GM19438 (cell line): ENCODE measurements at regions not wholly inside any gene's neighbourhood (a gene's known extent, or its start where the extent isn't known, plus 50 kb on each side); places are given as distances from the start of the nearest gene placed in this dataset.
A peak's percentile ranks its signal among the peaks of the same experiment; 100 is the strongest.

ENCODE experiments used
- ATAC-seq: cut with Tn5 transposase; IDR thresholded peaks from one replicate; pipeline ENCODE4 v1.9.1; 2021; ENCODE audit warnings: low read depth; ENCODE audit not compliant: unreplicated experiment

DNA sequence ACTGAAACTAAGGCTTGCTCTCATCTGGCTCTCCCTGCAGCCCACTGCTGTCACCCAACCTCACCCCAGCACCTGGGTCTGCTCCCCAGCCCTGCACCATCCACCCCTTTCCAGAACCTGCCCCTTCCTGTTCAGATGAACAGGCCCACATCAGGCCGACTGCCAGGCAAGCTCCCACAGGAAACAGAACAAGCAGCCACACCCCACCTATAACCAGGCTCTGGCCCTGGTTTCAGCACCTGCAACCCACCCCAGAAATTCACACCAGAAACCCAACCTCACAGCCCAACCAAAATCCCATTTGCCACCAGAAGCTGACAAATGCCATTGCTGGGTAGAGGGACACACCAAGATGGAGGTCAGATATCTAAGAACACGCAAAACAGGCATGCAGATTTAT is 159.2 kb upstream of the ID2 start:
- no peak for ATAC-seq

DNA sequence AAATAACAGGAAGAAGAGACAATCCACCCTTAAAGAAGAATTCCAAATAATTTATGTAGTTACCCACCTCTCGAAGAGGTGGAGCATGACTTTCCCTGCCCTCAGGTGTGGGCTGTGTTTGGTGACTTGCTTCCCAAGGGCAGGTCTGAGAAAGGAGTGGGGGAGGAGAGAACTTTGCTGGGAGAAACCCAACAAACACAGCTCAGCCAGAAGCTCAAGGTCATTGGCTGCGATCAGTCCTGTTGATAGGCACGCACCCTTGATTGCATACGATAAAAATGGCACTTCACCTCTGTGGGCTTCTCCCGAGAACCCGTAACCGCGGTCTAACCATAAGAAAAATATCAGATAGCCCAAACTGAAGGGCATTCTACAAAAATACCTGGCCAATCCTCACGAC is 157.5 kb upstream of the ID2 start:
- no peak for ATAC-seq

DNA sequence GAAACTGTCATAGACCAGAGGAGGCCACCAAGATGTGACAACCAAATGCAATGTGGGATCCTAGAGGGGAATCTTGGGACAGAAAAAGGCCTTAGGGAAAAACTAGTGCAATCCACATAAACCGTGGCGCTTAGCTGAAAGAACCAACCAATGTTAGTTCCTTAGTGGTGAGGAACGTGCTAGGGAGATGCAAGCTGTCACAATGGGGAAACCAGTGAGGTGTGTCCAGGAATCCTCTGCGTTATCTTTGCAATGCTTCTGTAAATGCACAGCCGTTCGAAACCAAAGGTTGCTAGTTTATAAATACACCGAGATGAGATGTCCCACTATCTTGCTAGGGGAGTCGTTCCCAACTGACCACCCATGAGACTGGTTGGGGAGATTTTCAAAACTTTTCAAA is 157.0 kb upstream of the ID2 start:
- ATAC-seq, result no peak

DNA sequence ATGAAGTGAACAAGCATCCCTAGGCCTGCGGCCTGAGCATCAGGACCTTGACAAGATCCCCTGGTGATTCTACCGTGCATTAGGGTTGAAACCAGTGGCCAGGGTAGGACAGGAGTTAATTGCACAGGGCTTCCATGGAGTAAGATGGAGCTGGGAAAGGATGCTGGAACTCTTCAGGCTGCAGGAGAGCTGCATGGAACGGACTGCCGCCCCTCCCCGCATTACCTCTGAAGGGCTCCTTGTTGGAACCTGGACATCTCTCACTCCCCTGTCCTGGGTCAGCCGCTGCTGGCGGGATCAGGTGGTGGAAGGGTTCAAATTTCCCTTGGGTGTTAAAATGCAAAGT is 156.6 kb upstream of the ID2 start:
- ATAC-seq, result no peak

DNA sequence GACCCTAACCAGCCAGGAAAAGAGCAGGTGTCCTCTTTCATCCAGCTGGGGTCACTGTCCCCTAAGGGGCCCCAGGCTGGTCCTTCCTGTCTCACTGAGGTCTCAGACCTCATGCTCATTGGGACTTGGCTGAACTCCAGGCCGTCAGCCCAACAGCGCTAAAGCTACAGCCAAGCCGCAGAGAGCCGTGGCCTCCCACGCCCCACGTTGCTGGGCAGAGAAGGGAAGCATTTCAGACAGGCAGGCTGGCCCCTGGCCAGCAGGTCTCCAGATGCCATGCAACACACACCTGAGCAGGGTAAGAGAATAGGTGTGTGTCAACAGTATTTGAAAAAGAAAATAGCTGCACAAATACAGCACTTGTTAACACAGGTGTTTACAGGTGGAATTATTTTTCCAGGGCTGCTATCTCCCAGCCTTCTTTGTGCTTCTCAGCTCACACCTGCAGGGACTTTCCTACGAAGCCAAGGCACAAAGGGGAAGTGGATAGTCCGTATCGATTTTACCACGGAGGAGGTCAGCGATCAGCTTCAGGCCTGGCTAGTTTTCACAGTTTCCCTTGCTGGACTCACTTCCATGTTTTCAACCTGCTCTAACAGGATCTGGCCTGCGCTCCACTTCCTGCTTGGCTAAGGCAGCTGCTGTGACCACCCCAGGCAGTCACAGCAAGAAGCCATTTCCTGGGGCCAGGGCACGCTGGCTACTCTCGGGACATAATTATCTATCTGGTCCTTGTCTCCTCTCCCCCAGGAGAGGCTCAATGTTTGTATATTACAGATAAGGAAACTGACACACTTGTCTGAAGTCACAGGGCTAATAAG is 156.1 kb upstream of the ID2 start:
- peak; percentile 65 for ATAC-seq

DNA sequence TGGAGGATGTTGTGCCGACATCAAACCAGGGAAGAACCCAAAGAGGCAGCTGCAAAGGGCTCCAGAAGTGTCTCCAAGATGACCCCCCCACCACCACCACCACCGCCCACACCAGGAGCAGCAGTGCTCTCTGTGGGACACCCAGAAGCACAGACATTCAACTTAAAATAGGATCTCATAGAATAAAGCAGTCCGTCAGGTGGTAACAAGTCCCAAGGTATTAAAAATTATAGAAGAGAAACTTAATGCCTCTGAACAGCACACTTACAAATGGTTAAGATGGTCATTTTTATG is 155.5 kb upstream of the ID2 start:
- no peak for ATAC-seq

DNA sequence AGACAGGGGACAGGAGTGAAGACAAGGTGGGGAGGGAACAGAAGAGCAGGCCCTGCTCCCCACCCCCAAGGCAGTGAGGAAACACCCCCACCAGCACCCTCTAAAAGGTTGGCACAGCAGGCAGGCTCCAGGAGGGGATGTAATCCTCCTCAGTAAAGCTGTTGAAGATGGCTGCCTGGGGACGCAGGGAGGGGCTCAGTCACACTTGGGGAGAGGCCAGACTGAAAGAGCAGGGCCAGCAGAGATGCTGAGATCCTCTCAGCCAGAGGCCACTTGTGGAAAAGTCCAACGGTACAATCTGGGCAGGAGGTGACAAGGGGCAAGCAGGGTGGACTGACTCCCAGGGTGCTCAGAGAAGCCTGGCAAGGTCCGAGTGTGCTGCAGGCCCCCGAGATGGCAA is 154.8 kb upstream of the ID2 start:
- no peak for ATAC-seq

DNA sequence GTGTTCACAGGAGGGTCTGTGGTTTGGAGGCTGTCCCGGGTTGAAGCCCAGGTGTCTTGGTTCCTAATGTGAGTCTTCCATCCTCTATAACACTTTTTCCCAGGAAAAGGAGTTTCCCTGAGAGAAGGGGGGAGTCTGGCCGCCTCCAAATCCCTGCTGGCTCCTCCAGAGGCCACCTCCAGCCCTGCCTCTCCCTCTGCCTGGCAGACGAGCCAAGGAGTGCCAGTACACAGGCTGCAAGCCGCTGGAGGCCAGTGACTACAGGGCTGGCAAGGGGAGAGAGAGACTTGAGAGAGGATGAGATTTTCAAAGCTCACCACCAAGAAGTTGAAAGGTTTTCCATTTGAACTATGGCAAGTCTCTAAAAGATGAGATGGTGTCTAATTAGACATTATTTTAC is 154.2 kb upstream of the ID2 start:
- ATAC-seq, result no peak

DNA sequence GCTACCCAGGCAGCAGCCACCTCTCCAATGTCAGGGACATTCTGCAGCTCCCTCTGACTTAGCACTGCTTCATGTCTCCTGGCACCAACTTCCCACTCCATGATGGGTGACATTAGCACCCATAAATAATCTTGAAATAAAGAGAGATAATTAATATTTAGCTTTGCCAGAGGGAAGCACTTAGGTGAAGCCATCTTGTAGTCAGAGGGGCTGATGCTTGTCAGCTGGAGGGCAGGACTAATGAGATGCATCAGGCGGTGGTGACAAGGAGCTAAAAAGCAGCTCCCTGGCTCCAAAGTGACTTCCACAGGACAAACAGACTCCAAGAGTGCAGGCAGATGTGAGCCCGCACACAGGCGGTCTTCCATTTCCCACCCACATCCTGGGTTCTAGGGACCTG is 153.0 kb upstream of the ID2 start:
- no peak for ATAC-seq

DNA sequence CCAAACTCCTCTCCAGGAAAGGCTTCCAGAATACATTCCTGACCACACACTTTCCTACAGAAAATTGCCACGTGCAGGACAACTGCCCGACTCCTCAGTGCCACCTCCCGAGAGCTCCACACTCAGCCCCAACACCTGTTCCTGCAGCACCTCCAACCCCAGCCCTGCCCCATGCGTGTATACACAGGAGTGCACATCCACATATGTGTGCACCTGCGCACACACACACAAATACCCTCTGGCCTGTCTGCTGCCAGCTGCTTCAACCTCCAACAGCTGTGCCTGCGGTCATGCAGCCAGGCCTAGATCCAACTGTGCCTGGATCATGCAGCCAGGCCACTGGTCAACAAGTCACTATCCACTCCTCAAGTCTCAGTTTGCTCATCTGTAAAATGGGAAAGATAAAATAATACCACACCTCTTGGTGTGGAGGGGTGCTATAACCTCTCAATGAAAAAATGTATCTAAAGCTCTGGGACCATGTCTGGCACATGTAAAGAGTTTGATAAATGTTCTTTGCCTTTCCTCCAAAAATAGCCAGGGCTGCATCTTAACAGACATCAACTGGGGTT is 152.1 kb upstream of the ID2 start:
- no peak for ATAC-seq

DNA sequence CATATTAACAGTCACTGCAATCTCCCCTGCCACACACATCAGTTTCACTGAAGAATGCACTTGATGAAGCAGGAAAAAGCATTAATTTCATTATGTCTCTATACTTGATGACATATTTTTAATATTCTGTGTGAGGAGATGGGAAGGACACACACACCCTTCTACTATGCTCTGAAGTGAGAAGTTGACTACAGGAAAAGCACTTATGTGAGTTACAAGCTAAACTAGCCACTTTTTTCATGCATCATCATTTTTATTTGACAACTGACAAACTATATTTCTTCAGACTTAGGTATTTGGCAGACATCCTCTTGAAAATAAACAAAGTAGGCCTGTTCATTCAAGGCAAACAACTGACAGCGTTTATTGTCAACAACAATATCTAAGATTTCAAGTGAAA is 150.4 kb upstream of the ID2 start:
- ATAC-seq, result no peak

DNA sequence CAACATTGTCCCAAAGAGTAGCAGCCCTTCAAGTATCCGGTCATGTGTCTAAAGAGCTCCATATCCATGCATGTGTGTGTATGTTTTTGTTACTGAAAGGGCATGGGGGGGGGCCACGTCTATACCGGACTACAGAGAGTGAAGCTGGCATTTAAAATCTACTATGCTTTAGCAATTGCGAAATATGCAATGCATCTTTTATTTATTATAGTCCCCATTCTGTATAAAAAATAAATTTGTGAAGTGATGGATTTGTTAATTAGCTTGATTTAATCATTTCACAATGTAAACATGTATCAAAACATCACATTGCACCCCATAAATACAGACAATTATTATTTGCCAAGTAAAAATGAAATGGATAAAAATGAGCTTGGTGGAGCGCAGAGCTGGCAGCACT is 149.4 kb upstream of the ID2 start:
- ATAC-seq, result no peak

DNA sequence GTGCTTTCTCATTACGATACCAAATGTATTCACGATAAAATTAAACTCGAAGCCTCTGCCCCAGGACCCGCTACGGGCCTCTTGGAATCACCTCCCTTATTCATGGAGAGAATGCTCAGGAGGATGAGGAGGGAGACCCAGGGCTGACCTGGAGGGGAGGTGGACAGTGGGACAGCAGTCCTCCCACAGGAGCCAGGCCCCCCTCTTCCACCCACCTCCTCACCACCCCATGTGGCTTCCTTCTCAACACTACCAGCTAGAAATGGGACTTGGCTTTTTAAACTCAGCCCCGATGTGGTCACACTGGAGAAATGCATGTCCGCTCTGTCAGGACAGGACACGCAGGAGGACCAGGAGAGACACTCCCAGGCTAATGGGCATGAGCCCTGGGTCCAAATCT is 147.9 kb upstream of the ID2 start:
- no peak for ATAC-seq

DNA sequence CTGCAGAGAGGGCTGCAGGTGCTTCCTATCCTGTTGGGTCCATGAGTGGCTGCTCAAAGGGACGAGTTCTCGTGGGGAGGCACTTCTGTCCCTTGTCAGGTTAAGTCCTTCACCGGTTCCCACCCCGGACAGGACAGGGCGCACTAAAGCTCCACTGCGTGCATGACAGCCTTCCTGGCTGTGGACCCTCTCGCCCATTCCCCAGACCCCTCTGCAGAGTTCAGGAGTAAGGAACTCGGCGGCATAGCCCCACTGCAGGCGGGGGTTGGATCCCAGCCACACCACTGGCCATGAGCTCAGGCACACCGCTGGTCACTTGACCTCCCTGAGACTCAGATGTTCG is 147.5 kb upstream of the ID2 start:
- ATAC-seq, result no peak

DNA sequence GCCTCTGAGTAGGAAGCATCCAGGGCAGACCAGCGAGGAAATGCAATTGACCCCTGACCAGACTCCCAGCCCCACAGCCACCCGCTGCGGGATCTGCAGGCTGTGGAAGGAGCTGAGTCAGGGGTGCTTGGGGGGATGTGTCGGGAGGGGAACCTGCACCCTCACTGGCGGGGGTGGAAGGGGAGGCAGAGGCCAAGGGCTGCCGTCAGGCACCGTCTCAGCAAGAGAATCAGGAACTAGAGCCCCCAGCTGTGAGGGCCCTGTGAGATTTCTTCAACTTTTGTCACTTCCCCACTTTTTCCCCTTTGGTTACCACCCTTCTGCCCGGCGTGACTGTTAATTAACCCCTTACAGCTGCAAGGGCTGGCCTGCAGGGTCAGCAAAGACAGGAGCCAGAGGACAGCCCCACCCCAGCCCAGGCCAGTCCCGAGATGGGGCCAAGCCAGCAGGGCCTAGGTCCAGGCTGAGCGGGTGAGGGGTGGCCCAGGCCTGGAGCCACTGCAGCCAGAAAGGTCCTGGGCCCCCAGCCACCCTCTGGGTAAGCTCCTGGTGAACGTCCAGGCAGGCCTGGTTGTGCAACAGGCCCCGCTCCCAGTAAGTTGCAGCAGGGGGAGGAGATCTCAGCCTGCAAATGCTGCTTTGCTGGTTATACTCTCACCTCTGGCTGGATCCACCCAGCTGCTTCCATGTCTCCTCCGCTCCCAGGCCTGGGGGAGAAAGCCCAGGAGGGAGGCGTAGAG is 147.0 kb upstream of the ID2 start:
- ATAC-seq, result no peak

DNA sequence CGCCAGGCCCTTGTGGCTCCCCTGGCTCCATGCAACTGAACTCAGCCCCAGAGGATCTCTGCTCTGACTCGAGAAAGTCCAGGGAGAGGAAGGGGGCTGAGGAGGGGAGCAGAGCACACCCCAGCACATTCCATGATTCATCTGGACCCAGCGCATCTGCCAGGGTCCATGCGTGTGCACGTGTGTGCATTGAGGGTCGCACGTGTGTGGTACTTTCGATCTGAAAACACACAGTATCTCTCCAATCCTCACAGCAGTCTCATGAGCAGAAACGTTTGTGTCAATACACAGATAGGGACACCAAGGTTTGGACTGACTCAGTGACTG is 146.4 kb upstream of the ID2 start:
- no peak for ATAC-seq

DNA sequence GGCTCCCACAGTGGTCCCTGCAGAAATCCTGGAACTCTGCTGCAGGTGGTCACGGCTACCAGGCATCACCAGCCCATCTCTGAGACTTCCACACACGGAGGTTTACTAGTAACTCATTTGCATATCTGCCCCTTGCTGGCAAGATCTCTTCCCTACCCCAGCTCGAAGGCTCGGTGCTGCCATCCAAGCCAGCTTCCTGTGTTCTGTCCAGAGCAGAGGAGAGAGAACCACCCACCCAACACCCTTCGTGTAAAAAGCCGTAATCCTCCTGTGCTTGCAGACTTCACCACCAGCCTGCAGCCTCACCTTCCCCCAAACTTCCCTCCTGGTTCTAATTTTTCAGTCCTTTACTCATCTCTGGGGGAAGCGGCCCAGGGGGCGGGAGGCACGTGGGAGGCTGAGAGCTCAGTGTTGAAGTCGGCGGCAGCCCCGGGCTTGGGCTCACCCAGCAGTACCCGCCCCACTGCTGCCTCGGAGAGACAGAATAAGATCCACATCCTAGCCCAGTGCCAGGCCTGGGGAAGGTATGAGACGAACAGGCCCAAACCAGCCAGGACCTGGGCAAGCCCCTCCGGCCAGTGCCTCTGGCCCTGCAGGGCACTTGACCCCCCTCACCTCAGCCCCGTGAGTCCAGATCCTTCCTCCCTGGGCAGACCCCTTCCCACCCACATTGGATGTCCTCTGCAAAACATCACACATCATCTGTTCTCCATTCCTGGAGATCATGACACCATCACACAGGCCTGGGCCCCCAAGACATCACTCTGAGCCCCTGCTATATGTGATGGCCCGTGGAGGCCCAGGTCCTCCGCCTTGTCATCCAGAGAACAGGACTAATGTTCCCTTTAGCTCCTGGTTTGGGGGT is 145.8 kb upstream of the ID2 start:
- ATAC-seq, result no peak

DNA sequence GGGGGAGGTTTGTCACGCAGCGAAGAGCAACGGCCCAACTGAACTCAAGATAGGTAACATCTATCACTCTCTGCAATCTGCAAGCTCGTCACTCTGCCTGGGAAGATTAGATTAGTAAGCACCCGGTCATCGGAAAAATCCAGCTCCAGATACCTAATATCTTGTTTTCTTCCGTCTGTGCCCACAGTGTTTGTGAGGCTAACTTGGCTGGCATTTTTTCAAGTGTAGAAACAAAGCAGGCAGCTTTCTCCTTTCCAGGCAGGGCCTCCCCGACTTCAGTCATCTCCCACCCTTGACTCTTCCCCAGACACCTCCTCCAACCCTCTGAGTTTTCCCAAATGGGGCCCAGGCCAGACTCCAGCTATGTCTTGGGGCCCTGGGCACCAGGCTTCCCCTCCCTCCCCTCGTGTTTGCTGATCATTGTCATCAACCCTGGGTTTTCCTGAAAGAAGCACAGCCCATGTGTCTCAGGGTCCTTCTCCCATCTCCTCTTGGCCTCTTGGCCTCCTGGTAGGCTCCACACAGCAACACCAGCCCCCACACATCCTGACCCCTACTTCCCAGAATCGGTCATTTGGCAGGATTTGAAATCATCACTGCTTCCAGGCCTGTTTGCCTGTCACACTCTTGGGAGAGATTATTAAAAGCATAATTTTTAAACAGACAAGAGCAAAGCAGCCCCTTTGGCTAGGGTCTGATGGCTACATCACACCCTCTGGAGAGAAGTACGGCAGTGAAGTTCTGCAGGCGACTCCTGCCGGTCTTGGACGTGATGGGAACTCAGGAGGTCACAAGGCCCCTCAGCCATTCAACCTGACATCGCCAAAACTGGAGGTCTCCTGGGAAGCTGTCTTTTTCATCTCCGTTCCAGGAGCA is 144.9 kb upstream of the ID2 start:
- ATAC-seq, result no peak

DNA sequence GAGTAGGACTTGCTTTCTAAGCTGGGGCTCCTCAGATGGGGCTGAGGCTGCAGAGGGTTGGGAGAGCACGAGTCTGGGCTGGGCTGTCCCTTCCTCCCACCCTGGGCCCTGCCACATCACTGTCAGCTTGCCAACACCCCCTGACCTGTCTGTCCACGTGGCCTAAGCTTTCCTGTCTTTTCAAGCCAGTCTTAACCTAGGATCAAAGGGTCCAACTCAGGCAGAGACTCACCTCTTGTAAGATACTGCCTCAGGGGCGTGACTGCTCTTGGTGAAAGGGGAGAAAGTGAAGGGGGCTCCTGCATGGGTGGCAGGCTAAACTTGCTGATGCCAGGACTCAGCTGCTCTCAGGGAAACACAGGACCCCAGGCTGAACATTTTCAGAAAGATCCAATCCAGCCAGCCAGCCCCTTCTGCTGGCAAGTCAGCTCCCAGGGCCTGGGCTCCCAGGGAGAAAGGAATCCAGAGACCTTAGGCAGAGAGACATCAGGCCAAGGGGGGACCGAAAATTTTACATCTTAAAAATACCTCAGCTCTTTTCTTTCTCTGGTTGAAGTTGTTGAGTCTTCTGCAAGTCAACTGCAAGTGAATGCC is 144.2 kb upstream of the ID2 start:
- no peak for ATAC-seq

DNA sequence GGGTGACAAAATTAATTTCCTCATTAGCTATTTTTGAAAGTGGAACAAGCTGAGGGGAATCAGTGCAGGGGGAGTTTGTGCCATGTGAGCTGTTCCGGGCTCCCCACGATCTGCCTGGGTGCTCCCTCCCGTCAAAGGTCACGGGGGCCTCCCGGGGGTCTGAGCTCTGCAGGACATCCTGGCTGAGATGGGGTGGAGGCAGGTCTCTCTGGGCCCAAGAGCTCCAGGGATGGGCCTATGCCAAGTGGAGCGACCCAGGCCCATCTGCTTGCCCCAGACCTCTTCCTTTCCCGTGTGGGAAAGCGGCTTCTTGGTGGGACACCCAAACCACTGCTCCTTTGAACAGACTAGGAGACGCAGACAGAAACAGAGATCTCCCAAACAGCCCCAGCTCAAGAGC is 143.3 kb upstream of the ID2 start:
- no peak for ATAC-seq
